ENCODE measurements at regions not wholly inside any gene's neighbourhood (a gene's known extent, or its start where the extent isn't known, plus 50 kb on each side); places are given as distances from the start of the nearest gene placed in this dataset.

GRCh38 chr3:160163229-160163878 is 61.9 kb upstream of the C3orf80 start:
- TF ChIP-seq TOX (CRISPR knock-in tag; IDR thresholded peaks at IDR 0.05; ENCODE audit: borderline replicate concordance) (no peak), BACH2 (CRISPR knock-in tag; IDR thresholded peaks at IDR 0.05; ENCODE audit: borderline replicate concordance) (no peak), ZNF565 (CRISPR knock-in tag; conservative IDR thresholded peaks at IDR 0.05; ENCODE audit: low read depth) (no peak), ARNTL (CRISPR knock-in tag; IDR thresholded peaks at IDR 0.05; ENCODE audit: borderline replicate concordance, low read depth) (no peak), ZFP3 (CRISPR knock-in tag; IDR thresholded peaks at IDR 0.05) (no peak), CREB5 (CRISPR knock-in tag; IDR thresholded peaks at IDR 0.05; ENCODE audit: low read depth) (no peak), PATZ1 (CRISPR knock-in tag; IDR thresholded peaks at IDR 0.05; ENCODE audit: borderline replicate concordance) (no peak)

Data from SK-N-SH treated with all-trans-retinoic acid at 6 μM for 48 hours (cell line).